ENCODE measurements at regions not wholly inside any gene's neighbourhood (a gene's known extent, or its start where the extent isn't known, plus 50 kb on each side); places are given as distances from the start of the nearest gene placed in this dataset.

GRCh38 chr1:55579332-55580001 lies 364.3 kb upstream of the USP24 start:
- Histone ChIP-seq H3K9ac (ENCODE audit: extremely low read depth, low read length, poor library complexity, severe bottlenecking) (no peak overlapping the region), H3K4me3 (ENCODE audit: low read length) (no peak overlapping the region), H3K36me3 (ENCODE audit: control insufficient read depth, insufficient read depth, low read length) (no peaks in the 10 kb centered on the region), H3K27ac (ENCODE audit: low read depth, low read length) (no peak overlapping the region), H3K9me3 (ENCODE audit: control insufficient read depth, low read length) (no peaks in the 10 kb centered on the region), H3K4me1 (ENCODE audit: control insufficient read depth, insufficient read depth, low read length) (no peaks in the 10 kb centered on the region), H3K27me3 (ENCODE audit: control insufficient read depth, insufficient read depth, low read length, poor library complexity, severe bottlenecking) (peaks cover 20% of the 10 kb centered on the region)
- TF ChIP-seq CTCF (conservative IDR thresholded peaks at IDR 0.05) = no peak
- 96 to 100% methylated on average over 1 to 3 of the region's 3 CpGs for WGBS, 2 experiments (ENCODE audit: insufficient coverage in 1 of 2, insufficient read length in 1 of 2)
- no peak overlapping the region for H3K4me3 Mint-ChIP-seq
- no peaks in the 10 kb centered on the region for H3K9me3 Mint-ChIP-seq
- H3K4me1 Mint-ChIP-seq = peaks cover 15% of the 10 kb centered on the region
- H3K36me3 Mint-ChIP-seq (ENCODE audit: low read depth) = no peaks in the 10 kb centered on the region
- peaks cover 38% of the 10 kb centered on the region for H3K27me3 Mint-ChIP-seq (ENCODE audit: insufficient read depth)
- DNase-seq = no peak
- H3K27ac Mint-ChIP-seq = no peak overlapping the region

- Histone ChIP-seq H3K36me3 (ENCODE audit: control insufficient read depth, insufficient read depth, low read length) (no peaks in the 10 kb centered on the region), H3K27ac (ENCODE audit: low read depth, low read length) (no peak overlapping the region), H3K9me3 (ENCODE audit: control insufficient read depth, low read length) (no peaks in the 10 kb centered on the region), H3K9ac (ENCODE audit: extremely low read depth, low read length, poor library complexity, severe bottlenecking) (no peak overlapping the region), H3K4me3 (ENCODE audit: low read length) (no peak overlapping the region), H3K27me3 (ENCODE audit: control insufficient read depth, insufficient read depth, low read length, poor library complexity, severe bottlenecking) (peaks cover 22% of the 10 kb centered on the region), H3K4me1 (ENCODE audit: control insufficient read depth, insufficient read depth, low read length) (peaks cover 3% of the 10 kb centered on the region)
- H3K4me3 Mint-ChIP-seq = no peak overlapping the region
- DNase-seq = no peak
- H3K27ac Mint-ChIP-seq = no peak overlapping the region
- no peaks in the 10 kb centered on the region for H3K9me3 Mint-ChIP-seq
- no peak for TF ChIP-seq CTCF (conservative IDR thresholded peaks at IDR 0.05)
- WGBS, 2 experiments (ENCODE audit: insufficient coverage in 1 of 2, insufficient read length in 1 of 2) = 74% methylated on average over 1 of the region's 1 CpG; no CpG with 5 or more reads in 1 of the 2 experiments
- no peaks in the 10 kb centered on the region for H3K36me3 Mint-ChIP-seq (ENCODE audit: low read depth)
- H3K4me1 Mint-ChIP-seq = peaks cover 14% of the 10 kb centered on the region
- peaks cover 37% of the 10 kb centered on the region for H3K27me3 Mint-ChIP-seq (ENCODE audit: insufficient read depth)
Measured at GRCh38 chr1:55578646-55579045, 363.5 kb upstream of the USP24 start.

GRCh38 chr1:55575571-55576279 lies 360.6 kb upstream of the USP24 start:
- no peaks in the 10 kb centered on the region for H3K9me3 ChIP-seq (ENCODE audit: control insufficient read depth, low read length)
- H3K27me3 ChIP-seq (ENCODE audit: control insufficient read depth, insufficient read depth, low read length, poor library complexity, severe bottlenecking) = peaks cover 21% of the 10 kb centered on the region
- H3K27ac Mint-ChIP-seq = no peak overlapping the region
- H3K4me1 Mint-ChIP-seq = peaks cover 12% of the 10 kb centered on the region
- 89 to 97% methylated on average over 3 to 4 of the region's 4 CpGs for WGBS, 2 experiments (ENCODE audit: insufficient coverage in 1 of 2, insufficient read length in 1 of 2)
- H3K27ac ChIP-seq (ENCODE audit: low read depth, low read length) = no peak overlapping the region
- no peaks in the 10 kb centered on the region for H3K36me3 ChIP-seq (ENCODE audit: control insufficient read depth, insufficient read depth, low read length)
- H3K4me3 ChIP-seq (ENCODE audit: low read length) = no peak overlapping the region
- H3K4me1 ChIP-seq (ENCODE audit: control insufficient read depth, insufficient read depth, low read length) = peaks cover 3% of the 10 kb centered on the region
- no peaks in the 10 kb centered on the region for H3K9me3 Mint-ChIP-seq
- H3K27me3 Mint-ChIP-seq (ENCODE audit: insufficient read depth) = peaks cover 31% of the 10 kb centered on the region
- H3K9ac ChIP-seq (ENCODE audit: extremely low read depth, low read length, poor library complexity, severe bottlenecking) = no peak overlapping the region
- TF ChIP-seq CTCF (conservative IDR thresholded peaks at IDR 0.05) = no peak
- no peak overlapping the region for H3K4me3 Mint-ChIP-seq
- H3K36me3 Mint-ChIP-seq (ENCODE audit: low read depth) = no peaks in the 10 kb centered on the region
- no peak for DNase-seq

Data from endodermal cell (in vitro differentiated cells).